22Rv1 (cell line): ENCODE measurements at regions not wholly inside any gene's neighbourhood (a gene's known extent, or its start where the extent isn't known, plus 50 kb on each side); places are given as distances from the start of the nearest gene placed in this dataset.

Experiments used
- CTCF ChIP-seq: fragments of 450-650 bp; IDR thresholded peaks from 2 replicates; pipeline ENCODE4 v1.5.1; 2017; ENCODE audit warnings: mild to moderate bottlenecking
- ZFX ChIP-seq: fragments of 450-650 bp; IDR thresholded peaks from 2 replicates; pipeline ENCODE4 v1.6.1; 2017; ENCODE audit warnings: antibody characterized with exemption, borderline replicate concordance

- TF ChIP-seq CTCF (no peak), ZFX (no peak)
Measured at GRCh38 chr12:19867970-19868369, 428.7 kb downstream of the AEBP2 start.
